ENCODE measurements at regions not wholly inside any gene's neighbourhood (a gene's known extent, or its start where the extent isn't known, plus 50 kb on each side); places are given as distances from the start of the nearest gene placed in this dataset.

GRCh38 chr10:128568990-128569945 is 443.0 kb upstream of the MKI67 start:
- Histone ChIP-seq H3K27ac (no peak overlapping the region), H3K4me1 (ENCODE audit: control insufficient read depth in 1 of 2, insufficient read depth in 1 of 2, low read depth in 1 of 2, low read length in 1 of 2) (no peaks in the 10 kb centered on the region), H3K36me3 (no peaks in the 10 kb centered on the region), H3K9me3 (no peaks in the 10 kb centered on the region), H3K27me3 (no peaks in the 10 kb centered on the region), H3K4me3 (ENCODE audit: low read depth in 1 of 2, low read length in 1 of 2) (no peak overlapping the region)
- TF ChIP-seq CTCF (IDR thresholded peaks at IDR 0.05) = no peak

- Histone ChIP-seq H3K27me3 (no peaks in the 10 kb centered on the region), H3K4me3 (ENCODE audit: low read depth in 1 of 2, low read length in 1 of 2) (no peak overlapping the region), H3K9me3 (no peaks in the 10 kb centered on the region), H3K4me1 (ENCODE audit: control insufficient read depth in 1 of 2, insufficient read depth in 1 of 2, low read depth in 1 of 2, low read length in 1 of 2) (no peaks in the 10 kb centered on the region), H3K27ac (no peak overlapping the region), H3K36me3 (no peaks in the 10 kb centered on the region)
- TF ChIP-seq CTCF (IDR thresholded peaks at IDR 0.05) = no peak
These were observed 444.2 kb upstream of the MKI67 start for GRCh38 chr10:128570319-128570995.

- no peak overlapping the region for H3K27ac ChIP-seq
- no peaks in the 10 kb centered on the region for H3K27me3 ChIP-seq
- no peaks in the 10 kb centered on the region for H3K4me1 ChIP-seq (ENCODE audit: control insufficient read depth in 1 of 2, insufficient read depth in 1 of 2, low read depth in 1 of 2, low read length in 1 of 2)
- no peak for TF ChIP-seq CTCF (IDR thresholded peaks at IDR 0.05)
- H3K4me3 ChIP-seq (ENCODE audit: low read depth in 1 of 2, low read length in 1 of 2) = no peak overlapping the region
- no peaks in the 10 kb centered on the region for H3K9me3 ChIP-seq
- H3K36me3 ChIP-seq = no peaks in the 10 kb centered on the region
These were observed 444.8 kb upstream of the MKI67 start for GRCh38 chr10:128571071-128571470.

GRCh38 chr10:128571745-128572144 is 445.5 kb upstream of the MKI67 start:
- Histone ChIP-seq H3K36me3 (no peaks in the 10 kb centered on the region), H3K4me3 (ENCODE audit: low read depth in 1 of 2, low read length in 1 of 2) (no peak overlapping the region), H3K9me3 (no peaks in the 10 kb centered on the region), H3K27ac (no peak overlapping the region), H3K27me3 (no peaks in the 10 kb centered on the region), H3K4me1 (ENCODE audit: control insufficient read depth in 1 of 2, insufficient read depth in 1 of 2, low read depth in 1 of 2, low read length in 1 of 2) (no peaks in the 10 kb centered on the region)
- TF ChIP-seq CTCF (IDR thresholded peaks at IDR 0.05) = no peak

GRCh38 chr10:128572696-128573095 is 446.5 kb upstream of the MKI67 start:
- Histone ChIP-seq H3K9me3 (no peaks in the 10 kb centered on the region), H3K27ac (no peak overlapping the region), H3K27me3 (no peaks in the 10 kb centered on the region), H3K4me3 (ENCODE audit: low read depth in 1 of 2, low read length in 1 of 2) (no peak overlapping the region), H3K36me3 (no peaks in the 10 kb centered on the region), H3K4me1 (ENCODE audit: control insufficient read depth in 1 of 2, insufficient read depth in 1 of 2, low read depth in 1 of 2, low read length in 1 of 2) (no peaks in the 10 kb centered on the region)
- no peak for TF ChIP-seq CTCF (IDR thresholded peaks at IDR 0.05)
